ENCODE measurements at regions not wholly inside any gene's neighbourhood (a gene's known extent, or its start where the extent isn't known, plus 50 kb on each side); places are given as distances from the start of the nearest gene placed in this dataset.

DNA sequence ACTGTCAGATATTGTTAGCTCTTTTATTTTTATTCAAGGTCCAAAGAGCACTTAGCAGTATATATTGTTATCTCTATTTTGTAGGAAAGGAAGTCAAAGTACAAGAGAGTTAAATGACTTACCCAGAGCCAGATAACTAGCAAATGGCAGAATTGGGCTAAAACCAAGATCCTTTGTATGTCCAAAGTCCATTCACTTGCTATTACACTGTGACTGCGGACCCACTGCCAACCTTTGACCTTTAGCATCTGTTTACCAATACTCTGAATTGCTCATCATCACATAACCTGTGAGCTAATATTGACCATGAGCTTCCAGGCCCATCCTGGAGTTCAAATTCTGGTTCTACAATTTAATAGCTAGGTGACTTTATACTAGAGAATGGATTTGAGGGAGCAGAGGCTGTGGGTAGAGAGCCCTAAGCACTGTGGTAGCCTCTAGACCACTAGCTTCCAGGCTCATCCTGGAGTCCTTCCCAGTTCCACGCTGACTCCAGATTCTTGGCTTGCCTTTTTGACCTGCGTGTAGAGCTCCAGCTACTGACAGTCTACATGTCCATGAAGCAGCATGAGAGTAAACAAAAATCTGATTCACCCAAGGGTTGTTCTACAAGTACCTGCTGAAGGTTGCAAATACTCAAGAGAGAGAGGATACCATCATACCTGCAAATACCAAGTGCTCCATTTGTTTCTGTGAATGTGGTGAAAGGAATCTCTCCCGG, 424.0 kb downstream of the SH3GL2 start:
- no peaks in the 10 kb centered on the region for H3K36me3 Mint-ChIP-seq (ENCODE audit: low read depth)
- H3K9me3 Mint-ChIP-seq = no peaks in the 10 kb centered on the region
- DNase-seq (ENCODE audit: low spot score) = no peak
- intact Hi-C loops (cut with micrococcal nuclease) = no loop called here
- no peak overlapping the region for H3K27ac Mint-ChIP-seq
- H3K4me1 Mint-ChIP-seq (ENCODE audit: low read depth) = no peaks in the 10 kb centered on the region
- H3K4me3 Mint-ChIP-seq = no peak overlapping the region
- no peaks in the 10 kb centered on the region for H3K27me3 Mint-ChIP-seq (ENCODE audit: insufficient read depth)

GRCh38 chr9:18006591-18006990, 427.7 kb downstream of the SH3GL2 start:
- no peaks in the 10 kb centered on the region for H3K4me1 Mint-ChIP-seq (ENCODE audit: low read depth)
- H3K4me3 Mint-ChIP-seq = no peak overlapping the region
- intact Hi-C loops (cut with micrococcal nuclease) = no loop called here
- no peaks in the 10 kb centered on the region for H3K36me3 Mint-ChIP-seq (ENCODE audit: low read depth)
- H3K9me3 Mint-ChIP-seq = no peaks in the 10 kb centered on the region
- no peak overlapping the region for H3K27ac Mint-ChIP-seq
- H3K27me3 Mint-ChIP-seq (ENCODE audit: insufficient read depth) = no peaks in the 10 kb centered on the region
- DNase-seq (ENCODE audit: low spot score) = no peak

DNA sequence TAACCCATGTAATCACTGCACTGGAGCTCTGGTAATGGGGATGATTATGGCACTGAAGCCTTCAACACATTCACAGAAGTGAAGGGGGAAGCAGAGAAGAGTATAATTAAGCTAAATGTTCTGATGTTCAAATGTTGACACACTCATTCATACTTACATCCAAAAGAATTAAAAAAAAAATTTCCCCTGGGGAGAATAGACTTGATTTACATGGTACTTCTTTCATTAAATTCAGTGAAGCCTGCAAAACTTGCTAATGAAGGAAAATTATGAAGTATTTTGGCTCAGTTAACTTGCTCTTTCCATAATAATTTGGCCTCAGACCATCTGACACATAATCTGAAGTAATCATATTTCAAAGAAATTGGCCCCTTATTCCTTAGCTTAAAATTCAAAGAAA, 428.8 kb downstream of the SH3GL2 start:
- Mint-ChIP-seq H3K4me3 (no peak overlapping the region), H3K36me3 (ENCODE audit: low read depth) (no peaks in the 10 kb centered on the region), H3K4me1 (ENCODE audit: low read depth) (no peaks in the 10 kb centered on the region), H3K27me3 (ENCODE audit: insufficient read depth) (no peaks in the 10 kb centered on the region), H3K27ac (no peak overlapping the region), H3K9me3 (no peaks in the 10 kb centered on the region)
- no peak for DNase-seq (ENCODE audit: low spot score)
- intact Hi-C loops (cut with micrococcal nuclease) = no loop called here

- H3K36me3 Mint-ChIP-seq (ENCODE audit: low read depth) = no peaks in the 10 kb centered on the region
- no peak for DNase-seq (ENCODE audit: low spot score)
- H3K27me3 Mint-ChIP-seq (ENCODE audit: insufficient read depth) = no peaks in the 10 kb centered on the region
- no peak overlapping the region for H3K27ac Mint-ChIP-seq
- H3K4me3 Mint-ChIP-seq = no peak overlapping the region
- intact Hi-C loops (cut with micrococcal nuclease) = no loop called here
- no peaks in the 10 kb centered on the region for H3K4me1 Mint-ChIP-seq (ENCODE audit: low read depth)
- H3K9me3 Mint-ChIP-seq = no peaks in the 10 kb centered on the region
Observed at GRCh38 chr9:18009902-18010301, 431.0 kb downstream of the SH3GL2 start.

GRCh38 chr9:18010492-18010891, 431.6 kb downstream of the SH3GL2 start:
- Mint-ChIP-seq H3K4me1 (ENCODE audit: low read depth) (no peaks in the 10 kb centered on the region), H3K4me3 (no peak overlapping the region), H3K36me3 (ENCODE audit: low read depth) (no peaks in the 10 kb centered on the region), H3K27me3 (ENCODE audit: insufficient read depth) (no peaks in the 10 kb centered on the region), H3K9me3 (no peaks in the 10 kb centered on the region), H3K27ac (no peak overlapping the region)
- no peak for DNase-seq (ENCODE audit: low spot score)
- intact Hi-C loops (cut with micrococcal nuclease) = no loop called here

GRCh38 chr9:18012170-18012569, 433.3 kb downstream of the SH3GL2 start:
- intact Hi-C loops (cut with micrococcal nuclease) = no loop called here
- H3K4me1 Mint-ChIP-seq (ENCODE audit: low read depth) = no peaks in the 10 kb centered on the region
- H3K27ac Mint-ChIP-seq = no peak overlapping the region
- DNase-seq (ENCODE audit: low spot score) = no peak
- no peak overlapping the region for H3K4me3 Mint-ChIP-seq
- no peaks in the 10 kb centered on the region for H3K9me3 Mint-ChIP-seq
- no peaks in the 10 kb centered on the region for H3K27me3 Mint-ChIP-seq (ENCODE audit: insufficient read depth)
- H3K36me3 Mint-ChIP-seq (ENCODE audit: low read depth) = no peaks in the 10 kb centered on the region

DNA sequence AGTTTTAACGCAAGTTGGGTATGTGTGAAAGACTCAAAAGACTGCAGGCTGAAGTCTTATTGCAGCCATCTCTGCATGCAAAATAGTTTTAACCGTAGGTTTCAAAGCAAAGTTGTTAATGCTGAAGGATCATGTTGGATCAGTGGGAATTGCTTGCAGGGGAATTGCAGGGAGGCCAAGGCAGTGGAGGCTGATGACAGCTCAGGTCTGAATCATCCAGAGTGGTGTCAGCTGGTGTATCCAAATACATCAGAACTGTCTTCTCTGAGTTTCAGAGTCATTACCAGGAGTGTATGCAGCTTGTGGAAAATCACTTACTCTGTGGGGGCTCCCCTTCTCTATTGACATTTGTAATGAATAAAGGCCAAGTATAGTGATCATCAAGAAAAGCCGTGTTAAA, 435.7 kb downstream of the SH3GL2 start:
- intact Hi-C loops (cut with micrococcal nuclease) = no loop called here
- no peak for DNase-seq (ENCODE audit: low spot score)

GRCh38 chr9:18015116-18015515, 436.2 kb downstream of the SH3GL2 start:
- no peaks in the 10 kb centered on the region for H3K27me3 Mint-ChIP-seq (ENCODE audit: insufficient read depth)
- H3K4me3 Mint-ChIP-seq = no peak overlapping the region
- no peak overlapping the region for H3K27ac Mint-ChIP-seq
- no peaks in the 10 kb centered on the region for H3K9me3 Mint-ChIP-seq
- H3K36me3 Mint-ChIP-seq (ENCODE audit: low read depth) = no peaks in the 10 kb centered on the region
- DNase-seq (ENCODE audit: low spot score) = no peak
- intact Hi-C loops (cut with micrococcal nuclease) = no loop called here
- H3K4me1 Mint-ChIP-seq (ENCODE audit: low read depth) = no peaks in the 10 kb centered on the region

More for the DNA sequence above, 435.7 kb downstream of the SH3GL2 start:
- H3K4me1 Mint-ChIP-seq (ENCODE audit: low read depth) = no peaks in the 10 kb centered on the region
- no peaks in the 10 kb centered on the region for H3K36me3 Mint-ChIP-seq (ENCODE audit: low read depth)
- H3K4me3 Mint-ChIP-seq = no peak overlapping the region
- no peaks in the 10 kb centered on the region for H3K9me3 Mint-ChIP-seq
- H3K27ac Mint-ChIP-seq = no peak overlapping the region
- no peaks in the 10 kb centered on the region for H3K27me3 Mint-ChIP-seq (ENCODE audit: insufficient read depth)

- H3K4me3 Mint-ChIP-seq = no peak overlapping the region
- H3K9me3 Mint-ChIP-seq = peaks cover 5% of the 10 kb centered on the region
- H3K27me3 Mint-ChIP-seq (ENCODE audit: insufficient read depth) = no peaks in the 10 kb centered on the region
- H3K4me1 Mint-ChIP-seq (ENCODE audit: low read depth) = no peaks in the 10 kb centered on the region
- H3K36me3 Mint-ChIP-seq (ENCODE audit: low read depth) = no peaks in the 10 kb centered on the region
- no peak for DNase-seq (ENCODE audit: low spot score)
- intact Hi-C loops (cut with micrococcal nuclease) = no loop called here
- no peak overlapping the region for H3K27ac Mint-ChIP-seq
Observed at GRCh38 chr9:18017136-18017535, 438.3 kb downstream of the SH3GL2 start.

GRCh38 chr9:18018221-18018620, 439.4 kb downstream of the SH3GL2 start:
- H3K36me3 Mint-ChIP-seq (ENCODE audit: low read depth) = no peaks in the 10 kb centered on the region
- peaks cover 5% of the 10 kb centered on the region for H3K9me3 Mint-ChIP-seq
- H3K27ac Mint-ChIP-seq = no peak overlapping the region
- no peak overlapping the region for H3K4me3 Mint-ChIP-seq
- intact Hi-C loops (cut with micrococcal nuclease) = no loop called here
- H3K4me1 Mint-ChIP-seq (ENCODE audit: low read depth) = no peaks in the 10 kb centered on the region
- no peak for DNase-seq (ENCODE audit: low spot score)
- no peaks in the 10 kb centered on the region for H3K27me3 Mint-ChIP-seq (ENCODE audit: insufficient read depth)

DNA sequence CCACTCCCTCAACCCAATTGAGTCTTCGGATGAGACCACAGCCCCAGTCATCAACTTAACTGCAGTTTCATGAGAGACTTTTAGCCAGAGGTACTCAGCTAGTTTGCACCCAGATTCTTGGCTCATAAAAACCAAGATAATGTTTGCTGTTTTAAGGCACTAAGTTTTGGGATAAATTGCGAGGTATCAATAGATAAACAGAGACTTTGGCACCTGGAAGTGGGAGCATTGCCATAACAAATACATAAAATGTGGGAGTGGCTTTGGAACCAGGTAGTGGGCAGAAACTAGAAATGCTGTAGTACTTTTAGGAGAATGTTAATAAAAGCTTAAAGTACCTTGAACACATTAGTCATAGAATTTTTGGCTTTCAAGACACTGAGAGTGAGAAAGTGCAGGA, 439.8 kb downstream of the SH3GL2 start:
- Mint-ChIP-seq H3K9me3 (peaks cover 5% of the 10 kb centered on the region), H3K27me3 (ENCODE audit: insufficient read depth) (no peaks in the 10 kb centered on the region), H3K27ac (no peak overlapping the region), H3K4me3 (no peak overlapping the region), H3K4me1 (ENCODE audit: low read depth) (no peaks in the 10 kb centered on the region), H3K36me3 (ENCODE audit: low read depth) (no peaks in the 10 kb centered on the region)
- DNase-seq (ENCODE audit: low spot score) = no peak
- intact Hi-C loops (cut with micrococcal nuclease) = no loop called here

DNA sequence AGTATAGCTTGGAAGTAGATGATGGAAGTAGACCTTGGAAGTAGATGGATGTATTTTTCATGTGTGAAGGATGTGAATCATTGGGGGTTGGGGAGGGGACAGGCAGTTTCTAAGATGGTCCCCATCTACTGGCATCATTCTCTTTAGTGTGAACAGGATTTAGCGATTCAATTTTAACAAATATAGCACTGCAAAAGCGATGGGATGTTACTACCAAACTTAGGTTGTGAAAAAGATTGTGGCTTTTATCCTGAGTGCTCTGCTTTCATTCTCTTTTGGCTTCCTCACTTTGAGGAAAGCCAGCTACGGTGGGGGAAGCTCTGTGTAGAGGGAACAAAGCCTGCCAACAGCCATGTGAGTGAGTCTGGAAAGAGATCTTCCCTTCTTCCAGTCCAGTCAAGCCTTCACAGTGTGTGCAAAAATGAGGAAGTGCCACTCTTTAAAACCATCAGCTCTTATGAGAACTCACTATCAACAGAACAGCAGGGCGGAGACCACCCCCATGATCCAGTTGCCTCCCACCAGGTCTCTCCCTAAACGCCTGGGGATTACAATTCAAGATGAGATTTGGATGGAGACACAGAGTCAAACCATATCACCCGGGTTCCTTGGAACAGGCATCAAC, 441.4 kb downstream of the SH3GL2 start:
- Mint-ChIP-seq H3K27me3 (ENCODE audit: insufficient read depth) (no peaks in the 10 kb centered on the region), H3K36me3 (ENCODE audit: low read depth) (no peaks in the 10 kb centered on the region), H3K4me1 (ENCODE audit: low read depth) (no peaks in the 10 kb centered on the region), H3K9me3 (peaks cover 5% of the 10 kb centered on the region), H3K4me3 (no peak overlapping the region), H3K27ac (no peak overlapping the region)
- intact Hi-C loops (cut with micrococcal nuclease) = no loop called here
- no peak for DNase-seq (ENCODE audit: low spot score)

- Mint-ChIP-seq H3K4me3 (no peak overlapping the region), H3K27me3 (ENCODE audit: insufficient read depth) (no peaks in the 10 kb centered on the region), H3K4me1 (ENCODE audit: low read depth) (no peaks in the 10 kb centered on the region), H3K9me3 (peaks cover 5% of the 10 kb centered on the region), H3K36me3 (ENCODE audit: low read depth) (no peaks in the 10 kb centered on the region), H3K27ac (no peak overlapping the region)
- DNase-seq (ENCODE audit: low spot score) = no peak
- intact Hi-C loops (cut with micrococcal nuclease) = no loop called here
Observed at GRCh38 chr9:18022642-18023041, 443.8 kb downstream of the SH3GL2 start.

DNA sequence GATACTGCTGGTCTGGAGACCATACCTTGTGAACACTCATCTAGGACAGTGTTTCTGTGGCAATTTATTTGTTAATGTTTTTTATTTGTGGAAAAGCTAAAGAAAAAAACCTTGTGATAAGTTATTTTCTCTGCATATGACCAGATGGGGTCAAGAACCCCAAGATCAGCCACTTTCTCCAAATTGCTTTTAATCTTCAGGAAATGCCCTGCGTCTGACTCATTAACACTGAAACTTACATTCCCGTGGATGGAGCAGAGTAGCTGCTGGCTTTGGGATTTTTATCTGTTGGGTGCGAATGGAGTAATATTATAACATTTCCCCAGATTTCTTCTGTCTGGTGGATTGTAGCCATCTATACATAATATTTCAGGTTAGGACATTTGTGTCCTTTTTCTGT, 444.5 kb downstream of the SH3GL2 start:
- Mint-ChIP-seq H3K27me3 (ENCODE audit: insufficient read depth) (no peaks in the 10 kb centered on the region), H3K4me3 (no peak overlapping the region), H3K4me1 (ENCODE audit: low read depth) (no peaks in the 10 kb centered on the region), H3K27ac (no peak overlapping the region), H3K36me3 (ENCODE audit: low read depth) (no peaks in the 10 kb centered on the region), H3K9me3 (peaks cover 5% of the 10 kb centered on the region)
- no peak for DNase-seq (ENCODE audit: low spot score)
- intact Hi-C loops (cut with micrococcal nuclease) = no loop called here
